ENCODE measurements at regions not wholly inside any gene's neighbourhood (a gene's known extent, or its start where the extent isn't known, plus 50 kb on each side); places are given as distances from the start of the nearest gene placed in this dataset.

GRCh38 chr16:73432850-73433730, 385.2 kb upstream of the ZFHX3 start:
- TF ChIP-seq TOX (CRISPR knock-in tag; IDR thresholded peaks at IDR 0.05; ENCODE audit: borderline replicate concordance) (no peak), ZC3H10 (CRISPR knock-in tag; IDR thresholded peaks at IDR 0.05) (no peak), ISL1 (CRISPR knock-in tag; IDR thresholded peaks at IDR 0.05) (no peak), CSRNP3 (CRISPR knock-in tag; IDR thresholded peaks at IDR 0.05) (no peak), PPARA (CRISPR knock-in tag; IDR thresholded peaks at IDR 0.05; ENCODE audit: borderline replicate concordance) (no peak), ZNF70 (CRISPR knock-in tag; IDR thresholded peaks at IDR 0.05) (no peak)
- TF ChIP-seq, protein P1, sequence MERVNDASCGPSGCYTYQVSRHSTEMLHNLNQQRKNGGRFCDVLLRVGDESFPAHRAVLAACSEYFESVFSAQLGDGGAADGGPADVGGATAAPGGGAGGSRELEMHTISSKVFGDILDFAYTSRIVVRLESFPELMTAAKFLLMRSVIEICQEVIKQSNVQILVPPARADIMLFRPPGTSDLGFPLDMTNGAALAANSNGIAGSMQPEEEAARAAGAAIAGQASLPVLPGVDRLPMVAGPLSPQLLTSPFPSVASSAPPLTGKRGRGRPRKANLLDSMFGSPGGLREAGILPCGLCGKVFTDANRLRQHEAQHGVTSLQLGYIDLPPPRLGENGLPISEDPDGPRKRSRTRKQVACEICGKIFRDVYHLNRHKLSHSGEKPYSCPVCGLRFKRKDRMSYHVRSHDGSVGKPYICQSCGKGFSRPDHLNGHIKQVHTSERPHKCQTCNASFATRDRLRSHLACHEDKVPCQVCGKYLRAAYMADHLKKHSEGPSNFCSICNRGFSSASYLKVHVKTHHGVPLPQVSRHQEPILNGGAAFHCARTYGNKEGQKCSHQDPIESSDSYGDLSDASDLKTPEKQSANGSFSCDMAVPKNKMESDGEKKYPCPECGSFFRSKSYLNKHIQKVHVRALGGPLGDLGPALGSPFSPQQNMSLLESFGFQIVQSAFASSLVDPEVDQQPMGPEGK (CRISPR knock-in tag; IDR thresholded peaks at IDR 0.05; ENCODE audit: borderline replicate concordance), result no peak
- no peak for ATAC-seq

DNA sequence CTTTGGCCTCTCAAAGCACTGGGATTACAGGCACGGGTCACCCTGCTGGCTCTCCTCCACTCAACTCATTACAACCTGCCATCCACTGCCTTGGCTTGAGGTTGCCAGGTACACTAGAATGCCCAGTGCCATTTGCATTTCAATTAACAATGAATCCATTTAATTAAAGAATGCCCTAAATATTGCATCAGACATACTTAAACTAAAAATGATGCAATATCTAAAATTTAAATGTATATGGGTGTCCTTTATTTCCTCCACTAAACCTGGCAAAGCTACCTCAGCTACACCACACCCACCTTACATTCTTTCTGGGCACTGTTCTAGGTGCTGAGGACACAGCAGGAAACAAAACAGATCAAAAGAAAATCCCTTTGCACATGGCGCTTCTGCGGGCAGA, 382.2 kb upstream of the ZFHX3 start:
- ATAC-seq, result no peak
- TF ChIP-seq RARB (CRISPR knock-in tag; IDR thresholded peaks at IDR 0.05), result no peak

GRCh38 chr16:73428121-73428520, 380.2 kb upstream of the ZFHX3 start:
- ATAC-seq, result no peak
- TF ChIP-seq CSDC2 (CRISPR knock-in tag; IDR thresholded peaks at IDR 0.05) (no peak), BACH2 (CRISPR knock-in tag; IDR thresholded peaks at IDR 0.05; ENCODE audit: borderline replicate concordance) (no peak), ARNTL (CRISPR knock-in tag; IDR thresholded peaks at IDR 0.05; ENCODE audit: borderline replicate concordance, low read depth) (no peak), ZNF565 (CRISPR knock-in tag; conservative IDR thresholded peaks at IDR 0.05; ENCODE audit: low read depth) (no peak), ZNF70 (CRISPR knock-in tag; IDR thresholded peaks at IDR 0.05) (no peak)

DNA sequence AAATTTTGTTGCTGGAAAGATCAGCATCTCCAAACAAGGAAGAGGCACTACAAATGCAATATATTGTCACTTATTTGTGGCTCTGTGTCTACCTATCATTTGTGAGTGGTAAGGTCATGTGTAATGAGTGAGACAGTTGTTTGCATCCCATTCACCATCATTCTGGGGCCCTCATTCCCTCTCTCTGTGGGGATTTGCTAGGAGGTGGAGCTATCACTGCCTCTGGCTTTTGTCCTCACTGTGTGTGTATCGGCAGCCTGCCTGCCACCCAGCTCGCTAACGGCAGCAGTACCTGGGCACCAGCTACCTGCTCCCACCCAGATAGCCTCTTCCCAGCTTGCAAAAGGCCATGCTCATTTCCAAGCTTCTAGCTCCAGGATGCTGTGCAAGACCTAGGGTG, 379.2 kb upstream of the ZFHX3 start:
- no peak for TF ChIP-seq TCF4 (CRISPR knock-in tag; IDR thresholded peaks at IDR 0.05; ENCODE audit: borderline replicate concordance)
- no peak for TF ChIP-seq ZC3H10 (CRISPR knock-in tag; IDR thresholded peaks at IDR 0.05)
- TF ChIP-seq, protein P2, sequence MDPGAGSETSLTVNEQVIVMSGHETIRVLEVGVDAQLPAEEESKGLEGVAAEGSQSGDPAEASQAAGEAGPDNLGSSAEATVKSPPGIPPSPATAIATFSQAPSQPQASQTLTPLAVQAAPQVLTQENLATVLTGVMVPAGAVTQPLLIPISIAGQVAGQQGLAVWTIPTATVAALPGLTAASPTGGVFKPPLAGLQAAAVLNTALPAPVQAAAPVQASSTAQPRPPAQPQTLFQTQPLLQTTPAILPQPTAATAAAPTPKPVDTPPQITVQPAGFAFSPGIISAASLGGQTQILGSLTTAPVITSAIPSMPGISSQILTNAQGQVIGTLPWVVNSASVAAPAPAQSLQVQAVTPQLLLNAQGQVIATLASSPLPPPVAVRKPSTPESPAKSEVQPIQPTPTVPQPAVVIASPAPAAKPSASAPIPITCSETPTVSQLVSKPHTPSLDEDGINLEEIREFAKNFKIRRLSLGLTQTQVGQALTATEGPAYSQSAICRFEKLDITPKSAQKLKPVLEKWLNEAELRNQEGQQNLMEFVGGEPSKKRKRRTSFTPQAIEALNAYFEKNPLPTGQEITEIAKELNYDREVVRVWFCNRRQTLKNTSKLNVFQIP (CRISPR knock-in tag; IDR thresholded peaks at IDR 0.05; ENCODE audit: borderline replicate concordance, low read depth), result no peak
- TF ChIP-seq PPARA (CRISPR knock-in tag; IDR thresholded peaks at IDR 0.05; ENCODE audit: borderline replicate concordance), result no peak
- no peak for TF ChIP-seq TOX (CRISPR knock-in tag; IDR thresholded peaks at IDR 0.05; ENCODE audit: borderline replicate concordance)
- no peak for TF ChIP-seq ZNF70 (CRISPR knock-in tag; IDR thresholded peaks at IDR 0.05)
- TF ChIP-seq BACH2 (CRISPR knock-in tag; IDR thresholded peaks at IDR 0.05; ENCODE audit: borderline replicate concordance), result no peak
- no peak for TF ChIP-seq SNAI2 (CRISPR knock-in tag; IDR thresholded peaks at IDR 0.05)

DNA sequence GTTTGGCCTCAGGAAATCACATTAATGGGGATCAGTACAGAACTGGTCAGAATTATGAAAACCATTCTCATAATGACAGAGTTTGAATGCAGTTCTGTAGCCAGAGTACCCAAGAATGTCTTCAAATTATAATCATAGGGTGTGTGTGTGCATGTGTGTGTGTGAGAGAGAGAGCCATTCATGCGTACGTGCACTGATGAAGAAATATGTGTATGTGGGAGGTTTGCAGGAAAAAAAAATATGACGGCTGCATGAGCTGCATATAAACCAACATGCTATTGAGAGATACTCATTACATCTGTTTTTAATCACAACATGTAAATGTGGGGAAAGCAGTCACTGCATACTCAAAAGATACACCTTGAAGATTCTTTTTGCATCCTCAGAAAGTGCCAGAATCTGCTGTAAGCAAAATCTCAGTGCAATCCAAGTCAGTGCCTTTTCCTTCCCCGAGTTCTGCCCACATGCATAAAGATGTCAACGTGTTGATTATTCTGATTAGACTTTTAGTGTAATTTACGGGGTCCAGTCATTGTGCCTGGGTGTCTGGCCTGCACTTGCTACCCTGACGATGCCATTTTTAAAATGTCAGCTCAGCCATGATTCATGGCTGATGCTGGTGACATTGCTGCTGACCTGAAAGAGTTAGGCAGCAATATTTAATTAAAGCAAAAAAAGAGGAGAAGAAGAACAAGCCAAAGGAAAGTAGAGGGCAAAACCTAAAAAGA, 378.7 kb upstream of the ZFHX3 start:
- ATAC-seq, result no peak
- TF ChIP-seq SNAI2 (CRISPR knock-in tag; IDR thresholded peaks at IDR 0.05), result no peak
- TF ChIP-seq TOX (CRISPR knock-in tag; IDR thresholded peaks at IDR 0.05; ENCODE audit: borderline replicate concordance), result no peak
- TF ChIP-seq ZNF565 (CRISPR knock-in tag; conservative IDR thresholded peaks at IDR 0.05; ENCODE audit: low read depth), result no peak
- no peak for TF ChIP-seq ZNF8 (CRISPR knock-in tag; IDR thresholded peaks at IDR 0.05)
- TF ChIP-seq ISL1 (CRISPR knock-in tag; IDR thresholded peaks at IDR 0.05), result no peak
- TF ChIP-seq BACH2 (CRISPR knock-in tag; IDR thresholded peaks at IDR 0.05; ENCODE audit: borderline replicate concordance), result no peak
- no peak for TF ChIP-seq GLIS3 (CRISPR knock-in tag; IDR thresholded peaks at IDR 0.05)

More for the DNA sequence above, 379.2 kb upstream of the ZFHX3 start:
- no peak for ATAC-seq

DNA sequence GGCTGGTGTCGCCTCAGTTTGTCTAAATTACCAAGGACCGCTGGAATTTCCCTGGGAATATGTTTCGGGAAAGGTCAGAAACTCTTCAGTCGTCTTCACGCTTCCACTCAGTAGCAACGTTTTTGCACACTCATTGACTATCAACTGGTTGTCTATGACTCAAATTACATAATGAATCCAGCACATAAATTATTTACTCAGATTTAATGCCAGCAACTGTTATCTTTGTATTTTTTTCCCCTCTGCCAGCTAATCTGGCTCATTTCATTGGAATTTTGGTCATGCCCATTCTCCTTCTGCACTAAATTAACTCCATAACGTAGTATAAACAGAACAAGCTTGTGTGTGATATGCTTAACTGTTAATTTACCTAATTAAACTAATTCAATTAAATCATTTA, 372.7 kb upstream of the ZFHX3 start:
- TF ChIP-seq ARNTL (CRISPR knock-in tag; IDR thresholded peaks at IDR 0.05; ENCODE audit: borderline replicate concordance, low read depth) (no peak), ZNF8 (CRISPR knock-in tag; IDR thresholded peaks at IDR 0.05) (no peak), RARB (CRISPR knock-in tag; IDR thresholded peaks at IDR 0.05) (no peak), ZFP3 (CRISPR knock-in tag; IDR thresholded peaks at IDR 0.05) (no peak), TOX (CRISPR knock-in tag; IDR thresholded peaks at IDR 0.05; ENCODE audit: borderline replicate concordance) (no peak), TCF4 (CRISPR knock-in tag; IDR thresholded peaks at IDR 0.05; ENCODE audit: borderline replicate concordance) (no peak)
- TF ChIP-seq, protein P1 (CRISPR knock-in tag; IDR thresholded peaks at IDR 0.05; ENCODE audit: borderline replicate concordance), result no peak
- no peak for ATAC-seq

Measured in SK-N-SH treated with all-trans-retinoic acid at 6 μM for 48 hours (cell line).